Heart left ventricle (tissue), 13 donors: ENCODE measurements at regions not wholly inside any gene's neighbourhood (a gene's known extent, or its start where the extent isn't known, plus 50 kb on each side); places are given as distances from the start of the nearest gene placed in this dataset.

ENCODE experiments used
- CTCF ChIP-seq, 12 donors: fragments of 200-600 bp; sonication (generic) in 4 of 12; IDR thresholded peaks; one replicate each; pipeline versions ENCODE4 v1.5.0 to v1.8.0; 2018 to 2022; ENCODE audit warnings: antibody characterized with exemption in 12 of 12, mild to moderate bottlenecking in 5 of 12
- POLR2A ChIP-seq, 2 donors: fragments of 450-650 bp; IDR thresholded peaks; one replicate each; pipeline ENCODE4 v1.6.1; 2017; ENCODE audit warnings: antibody characterized with exemption in 2 of 2, mild to moderate bottlenecking in 2 of 2, moderate library complexity in 2 of 2
- donor health status: ischemic (EF 13 %, LVEDD 7.1; RV severe dilation, severe dysfunction).
- donor health status: DM: no; HTN: yes; CAD: no.
- donor health status: DM: no; HTN: no; CAD: no.
- donor health status: ischemic (EF 25% LVEDD 6.9; RV normal size, moderate dysfunction).
- donor health status: ischemic (EF 25% LVEDD 5.7; RV mildly dilated, moderate dysfunction).
- donor health status: ischemic (EF 35%, LVEDD 5.7; RV mildly dilated, moderate dysfunction).
- donor health status: nonischemic (EF 11% LVEDD 7.7; RV severe dilation, severe dysfunction).
- donor health status: DM: yes; HTN: yes; CAD: no.
- donor health status: PGD.
- donor health status: ischemic (EF 29% LVEDD 5.4; RV normal size, mild dysfunction).
- donor health status: nonischemic (EF 23%, LVEDD 6.1; RV moderate dilation, normal function).

- TF ChIP-seq CTCF (IDR thresholded peaks at IDR 0.05), result no peak
- no peak for TF ChIP-seq POLR2A (IDR thresholded peaks at IDR 0.05)
Observed at GRCh38 chr11:29127461-29127860, 889.4 kb downstream of the KCNA4 start.
